ENCODE measurements at regions not wholly inside any gene's neighbourhood (a gene's known extent, or its start where the extent isn't known, plus 50 kb on each side); places are given as distances from the start of the nearest gene placed in this dataset.

DNA sequence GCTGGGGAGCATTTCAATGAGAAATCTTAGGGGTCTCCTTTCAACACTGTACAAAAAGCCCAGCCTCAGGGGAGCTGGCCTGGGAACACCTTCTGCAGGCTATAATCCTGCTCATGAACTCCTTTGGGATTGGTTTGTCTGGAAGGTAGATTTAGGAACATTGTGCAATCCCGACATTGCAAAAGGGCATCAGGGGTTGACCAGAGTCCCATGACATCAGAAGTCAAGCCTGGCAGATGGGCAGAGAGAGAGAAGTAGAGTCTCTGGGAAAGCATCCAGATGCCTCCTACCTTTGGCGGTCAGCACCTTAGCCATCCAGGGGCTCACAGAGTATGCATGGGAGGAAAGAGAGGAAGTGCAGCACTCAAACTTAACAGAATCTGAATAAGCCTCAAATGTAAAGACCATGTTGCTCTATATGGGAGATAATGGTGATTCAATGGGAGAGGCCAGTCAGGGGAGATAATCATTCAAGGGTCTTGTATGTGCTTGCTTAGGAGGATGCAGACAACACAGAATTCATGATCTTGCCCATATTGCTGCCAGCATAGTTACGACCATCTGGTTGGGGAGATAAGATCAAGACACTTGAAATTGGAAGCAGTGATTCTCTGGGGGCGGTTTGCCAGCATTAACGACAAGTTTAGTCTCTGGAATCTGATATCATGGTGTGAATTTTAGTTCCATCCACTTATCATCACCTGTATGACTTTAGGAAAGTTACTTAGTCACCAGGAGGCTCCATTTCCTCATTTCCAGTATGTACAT is 58.3 kb upstream of the UPP2 start:
- TF ChIP-seq CTCF (IDR thresholded peaks at IDR 0.05) (no peak), POLR2A (IDR thresholded peaks at IDR 0.05) (no peak), POLR2AphosphoS5 (IDR thresholded peaks at IDR 0.05) (no peak)

All from gastroesophageal sphincter (tissue), 3 donors.